GM12878 (cell line): ENCODE measurements at regions not wholly inside any gene's neighbourhood (a gene's known extent, or its start where the extent isn't known, plus 50 kb on each side); places are given as distances from the start of the nearest gene placed in this dataset.

Experiments used
- ATAC-seq: fragments of 200-7000 bp; cut with Tn5 transposase; 3 replicates; pipeline ENCODE4 v1.9.1; 2020; ENCODE audit warnings: mild to moderate bottlenecking, moderate library complexity
- BruUV-seq: library from RNA; stranded (reverse); fragments of 400-500 nt; replicated peaks from 2 replicates; lab custom pipeline; 2021; lab: Mats Ljungman, UMichigan
- CTCF ChIA-PET: fragments of 300-600 bp; sonication (Branson Sonifier 250); formaldehyde crosslinking; extraction: SDS; loops from one replicate; lab custom pipeline; 2021; ENCODE audit warnings: inconsistent platforms; lab: Yijun Ruan, JAX
- POLR2A ChIA-PET: fragments of 350-600 bp; formaldehyde crosslinking; extraction: SDS; loops from one replicate; lab custom pipeline; 2021; ENCODE audit warnings: inconsistent platforms; lab: Charles Lee
- RAD21 ChIA-PET: fragments of 300-600 bp; sonication (Branson Sonifier 250); formaldehyde crosslinking; loops from one replicate; lab custom pipeline; 2023; ENCODE audit warnings: antibody characterized with exemption; ENCODE audit not compliant: unreplicated experiment; lab: Charles Lee
- SMC1A ChIA-PET: fragments of 300-600 bp; sonication (Branson Sonifier 250); formaldehyde crosslinking; loops from one replicate; lab custom pipeline; 2023; ENCODE audit not compliant: unreplicated experiment, uncharacterized antibody; lab: Charles Lee
- DNase-seq: peaks from one replicate; pipeline ENCODE4 v3.0.0-alpha.2; 2011; ENCODE audit warnings: low read depth, low spot score
- FAIRE-seq: peaks from 3 replicates; lab custom pipeline; 2011; peaks lifted over from hg19 to GRCh38; lab: Jason Lieb, UNC
- H2AFZ ChIP-seq: 2 replicates; pipeline ENCODE4 v1.6.0; 2011; ENCODE audit warnings: low read depth, low read length, control low read depth; ENCODE audit not compliant: control insufficient read depth
- H3K27ac ChIP-seq: 2 replicates; pipeline ENCODE4 v1.5.1; 2011; ENCODE audit warnings: control low read depth; ENCODE audit not compliant: control insufficient read depth, insufficient read depth
- H3K27me3 ChIP-seq, 2 experiments: replicated peaks in 1 of 2; 2 replicates each; pipeline versions ENCODE4 v1.6.0 to v1.6.1; 2011; ENCODE audit warnings: low read length in 1 of 2; ENCODE audit not compliant: control insufficient read depth in 2 of 2, insufficient read depth in 2 of 2
- H3K36me3 ChIP-seq, 2 experiments: 2 replicates each; pipeline ENCODE4 v1.5.1; 2011; ENCODE audit warnings: low read length in 1 of 2; ENCODE audit not compliant: control insufficient read depth in 2 of 2, insufficient read depth in 2 of 2
- H3K4me1 ChIP-seq: 2 replicates; pipeline ENCODE4 v1.6.1; 2011; ENCODE audit warnings: mild to moderate bottlenecking, low read length, moderate library complexity, mixed read lengths; ENCODE audit not compliant: control insufficient read depth, insufficient read depth
- H3K4me2 ChIP-seq: 2 replicates; pipeline ENCODE4 v1.6.0; 2011; ENCODE audit warnings: control low read depth; ENCODE audit not compliant: control insufficient read depth, insufficient read depth
- H3K4me3 ChIP-seq: fragments of 200-600 bp; sonication (generic); 2 replicates; pipeline ENCODE4 v1.5.1; 2016
- H3K79me2 ChIP-seq: 2 replicates; pipeline ENCODE4 v1.6.0; 2011; ENCODE audit warnings: low read length; ENCODE audit not compliant: control insufficient read depth, insufficient read depth
- H3K9ac ChIP-seq: 2 replicates; pipeline ENCODE4 v1.8.0; 2011; ENCODE audit warnings: low read length, control low read depth, mixed read lengths; ENCODE audit not compliant: control insufficient read depth, insufficient read depth
- H3K9me3 ChIP-seq: replicated peaks from 3 replicates; pipeline ENCODE4 v1.5.1; 2011; ENCODE audit warnings: mild to moderate bottlenecking, low read length; ENCODE audit not compliant: control insufficient read depth, insufficient read depth
- H4K20me1 ChIP-seq: 2 replicates; pipeline ENCODE4 v1.6.0; 2011; ENCODE audit not compliant: control insufficient read depth, insufficient read depth
- ASH2L ChIP-seq: fragments of 300-600, 200-600 bp; sonication (generic); IDR thresholded peaks from 2 replicates; pipeline ENCODE4 v1.6.1; 2017; ENCODE audit warnings: low read depth, mild to moderate bottlenecking, borderline replicate concordance
- CEBPB ChIP-seq, 2 experiments: fragments of 150-350 bp in 1 of 2; IDR thresholded peaks; 2 replicates each; pipeline ENCODE4 v1.6.1; 2012 to 2014; ENCODE audit warnings: low read depth in 2 of 2, low read length in 2 of 2, borderline replicate concordance in 1 of 2, inconsistent platforms in 1 of 2
- CREB1 ChIP-seq: IDR thresholded peaks from 2 replicates; pipeline ENCODE4 v1.6.1; 2012; ENCODE audit warnings: low read depth, mild to moderate bottlenecking, inconsistent platforms
- HDGF ChIP-seq: fragments of 450-650 bp; IDR thresholded peaks from 2 replicates; pipeline ENCODE4 v1.6.1; 2016; ENCODE audit warnings: antibody characterized with exemption
- IRF4 ChIP-seq: IDR thresholded peaks from 2 replicates; pipeline ENCODE4 v1.6.1; 2011; ENCODE audit warnings: low read depth, low read length
- JUNB ChIP-seq: IDR thresholded peaks from 2 replicates; pipeline ENCODE4 v1.6.1; 2016; ENCODE audit warnings: antibody characterized with exemption, mild to moderate bottlenecking
- MYC ChIP-seq: IDR thresholded peaks from 2 replicates; pipeline ENCODE4 v1.6.1; 2011; ENCODE audit warnings: mild to moderate bottlenecking, low read length, moderate library complexity, inconsistent platforms; ENCODE audit not compliant: insufficient read depth, insufficient replicate concordance, insufficient read length, severe bottlenecking
- NFXL1 ChIP-seq: fragments of 450-650 bp; IDR thresholded peaks from 2 replicates; pipeline ENCODE4 v1.6.1; 2017; ENCODE audit warnings: antibody characterized with exemption, mild to moderate bottlenecking, borderline replicate concordance
- PAX5 ChIP-seq: IDR thresholded peaks from 2 replicates; pipeline ENCODE4 v1.6.1; 2011; ENCODE audit warnings: low read depth, low read length, borderline replicate concordance
- POLR2AphosphoS2 ChIP-seq: IDR thresholded peaks from 2 replicates; pipeline ENCODE4 v1.6.1; 2011; ENCODE audit warnings: low read depth, mild to moderate bottlenecking, low read length, improper control_type of control experiment, moderate library complexity
- RELB ChIP-seq: fragments of 450-650 bp; IDR thresholded peaks from 2 replicates; pipeline ENCODE4 v1.6.1; 2017; ENCODE audit warnings: low read depth, mild to moderate bottlenecking, moderate library complexity
- SMAD1 ChIP-seq: fragments of 450-650 bp; IDR thresholded peaks from 2 replicates; pipeline ENCODE4 v1.6.1; 2018; ENCODE audit warnings: mild to moderate bottlenecking, low read depth; ENCODE audit not compliant: partially characterized antibody
- SPI1 ChIP-seq: IDR thresholded peaks from 2 replicates; pipeline ENCODE4 v1.6.1; 2011; ENCODE audit warnings: low read depth, mild to moderate bottlenecking, low read length, moderate library complexity, borderline replicate concordance; ENCODE audit not compliant: insufficient read depth
- SUPT20H ChIP-seq: IDR thresholded peaks from 2 replicates; pipeline ENCODE4 v1.6.1; 2011; ENCODE audit warnings: low read depth, mild to moderate bottlenecking, low read length, moderate library complexity, borderline replicate concordance; ENCODE audit not compliant: control insufficient read depth
- TCF12 ChIP-seq: IDR thresholded peaks from 2 replicates; pipeline ENCODE4 v1.6.1; 2011; ENCODE audit warnings: low read depth, mild to moderate bottlenecking, low read length
- WGBS: methylation state at CpG from one replicate; pipeline ENCODE4 v1.1.6; 2016; ENCODE audit warnings: low lambda C conversion rate; ENCODE audit not compliant: insufficient replicate concordance, insufficient coverage; ENCODE audit errors: missing lambda C conversion rate; 5-methylcytosine and 5-hydroxymethylcytosine counted together
- in situ Hi-C: fragments of 300-500 bp; cut with MboI; formaldehyde crosslinking; loops from 9 replicates; pipeline ENCODE4 v1.14.3; 2018; ENCODE audit warnings: mixed read lengths
- intact Hi-C: fragments of 100-400 bp; cut with micrococcal nuclease; formaldehyde crosslinking; loops from one replicate; pipeline ENCODE4 v1.14.2; 2022; ENCODE audit not compliant: unreplicated experiment

GRCh38 chr2:222080141-222080540, 218.7 kb downstream of the PAX3 start:
- RAD21 ChIA-PET, result no interaction called here
- SMC1A ChIA-PET, result interaction anchor here (1.3 to 1.8 kb wide), 2 partner anchors 8 to 21 kb away, joined by 3 to 6 read pairs; no protein-coding TSS in a partner anchor
- H3K4me1 ChIP-seq, result no peaks in the 10 kb centered on the region
- no peaks in the 10 kb centered on the region for H3K79me2 ChIP-seq
- no peak for TF ChIP-seq SMAD1
- no peak for TF ChIP-seq TCF12
- no peak for TF ChIP-seq NFXL1
- no peak for TF ChIP-seq POLR2AphosphoS2
- no peak for TF ChIP-seq SPI1
- TF ChIP-seq CEBPB (IDR thresholded peaks at IDR 0.05; ENCODE audit: borderline replicate concordance in 1 of 2, low read depth in 2 of 2, low read length in 2 of 2), result no peak
- TF ChIP-seq JUNB, result no peak
- no peaks in the 10 kb centered on the region for H3K9me3 ChIP-seq
- BruUV-seq, result no TSS peak
- DNase-seq (no peak), ATAC-seq (no peak), FAIRE-seq (no peak)
- H3K27me3 ChIP-seq, result no peaks in the 10 kb centered on the region
- no peak overlapping the region for H3K27ac ChIP-seq
- no peak overlapping the region for H2AFZ ChIP-seq
- CTCF ChIA-PET, result no interaction called here
- no peak overlapping the region for H3K4me2 ChIP-seq
- WGBS, result 0% methylated on average over 2 of the region's 2 CpGs
- POLR2A ChIA-PET, result no interaction called here
- in situ Hi-C loops, result no loop called here
- no peaks in the 10 kb centered on the region for H3K36me3 ChIP-seq
- H3K4me3 ChIP-seq, result no peak overlapping the region
- no peak overlapping the region for H3K9ac ChIP-seq
- no peaks in the 10 kb centered on the region for H4K20me1 ChIP-seq
- intact Hi-C loops, result no loop called here

- no peaks in the 10 kb centered on the region for H3K9me3 ChIP-seq
- no peaks in the 10 kb centered on the region; a peak in 1 of 4 replicates for H3K27me3 ChIP-seq
- ATAC-seq (no peak), FAIRE-seq (no peak), DNase-seq (no peak)
- ChIA-PET CTCF (interaction anchor here (0.9 kb wide), 1 partner anchor 550 kb away, joined by 3 read pairs; no protein-coding TSS in a partner anchor), RAD21 (no interaction called here), POLR2A (no interaction called here), SMC1A (interaction anchor here (0.5 to 1.4 kb wide), 2 partner anchors 20 to 1402 kb away, joined by 3 read pairs; no protein-coding TSS in a partner anchor)
- in situ Hi-C loops (no loop called here), intact Hi-C loops (no loop called here)
- no peaks in the 10 kb centered on the region for H3K36me3 ChIP-seq
- no peak overlapping the region for H3K9ac ChIP-seq
- WGBS, result 27% methylated on average over 7 of the region's 7 CpGs
- BruUV-seq, result no TSS peak
- no peak overlapping the region for H2AFZ ChIP-seq
- no peak overlapping the region for H3K27ac ChIP-seq
- no peaks in the 10 kb centered on the region for H3K79me2 ChIP-seq
- no peaks in the 10 kb centered on the region for H3K4me1 ChIP-seq
- no peak overlapping the region for H3K4me2 ChIP-seq
- H3K4me3 ChIP-seq, result no peak overlapping the region
- no peaks in the 10 kb centered on the region for H4K20me1 ChIP-seq
- TF ChIP-seq HDGF (no peak), PAX5 (no peak), MYC (no peak), CREB1 (no peak), RELB (no peak), POLR2AphosphoS2 (no peak), SUPT20H (no peak), IRF4 (no peak), ASH2L (no peak)
These were observed 221.7 kb downstream of the PAX3 start for GRCh38 chr2:222076973-222077690.
